Peyer's patch (tissue), 4 donors: ENCODE measurements at regions not wholly inside any gene's neighbourhood (a gene's known extent, or its start where the extent isn't known, plus 50 kb on each side); places are given as distances from the start of the nearest gene placed in this dataset.
"Not testable (repeated sequence)": the region's sequence is repeated elsewhere in the genome, so short reads cannot be mapped to it uniquely, and the experiment has no call there.

Experiments
- POLR2A ChIP-seq, 2 donors: fragments of 450-650 bp; IDR thresholded peaks; one replicate each; pipeline ENCODE4 v1.5.1; 2017; ENCODE audit warnings: antibody characterized with exemption in 2 of 2, mild to moderate bottlenecking in 2 of 2, moderate library complexity in 2 of 2
- TF ChIP-seq, protein P1 (sequence below), 6 experiments: fragments of 450-650 bp in 4 of 6; fragments of 200-600 bp in 2 of 6; sonication (generic) in 1 of 6; IDR thresholded peaks; one replicate each; pipeline ENCODE4 v1.5.1; 2017 to 2019; ENCODE audit warnings: antibody characterized with exemption in 6 of 6, mild to moderate bottlenecking in 3 of 6, moderate library complexity in 1 of 6

DNA sequence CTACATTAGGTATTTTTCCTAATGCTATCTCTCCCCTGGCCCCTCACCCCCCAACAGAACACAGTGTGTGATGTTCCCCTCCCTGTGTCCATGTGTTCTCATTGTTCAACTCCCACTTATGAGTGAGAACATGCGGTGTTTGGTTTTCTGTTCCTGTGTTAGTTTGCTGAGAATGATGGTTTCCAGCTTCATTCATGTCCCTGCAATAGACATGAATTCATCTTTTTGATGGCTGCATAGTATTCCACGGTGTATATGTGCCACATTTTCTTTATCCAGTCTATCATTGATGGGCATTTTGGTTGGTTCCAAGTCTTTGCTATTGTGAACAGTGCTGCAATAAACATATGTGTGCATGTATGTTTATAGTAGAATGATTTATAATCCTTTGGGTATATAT lies 473.3 kb downstream of the TFEC start:
- TF ChIP-seq, protein P1, sequence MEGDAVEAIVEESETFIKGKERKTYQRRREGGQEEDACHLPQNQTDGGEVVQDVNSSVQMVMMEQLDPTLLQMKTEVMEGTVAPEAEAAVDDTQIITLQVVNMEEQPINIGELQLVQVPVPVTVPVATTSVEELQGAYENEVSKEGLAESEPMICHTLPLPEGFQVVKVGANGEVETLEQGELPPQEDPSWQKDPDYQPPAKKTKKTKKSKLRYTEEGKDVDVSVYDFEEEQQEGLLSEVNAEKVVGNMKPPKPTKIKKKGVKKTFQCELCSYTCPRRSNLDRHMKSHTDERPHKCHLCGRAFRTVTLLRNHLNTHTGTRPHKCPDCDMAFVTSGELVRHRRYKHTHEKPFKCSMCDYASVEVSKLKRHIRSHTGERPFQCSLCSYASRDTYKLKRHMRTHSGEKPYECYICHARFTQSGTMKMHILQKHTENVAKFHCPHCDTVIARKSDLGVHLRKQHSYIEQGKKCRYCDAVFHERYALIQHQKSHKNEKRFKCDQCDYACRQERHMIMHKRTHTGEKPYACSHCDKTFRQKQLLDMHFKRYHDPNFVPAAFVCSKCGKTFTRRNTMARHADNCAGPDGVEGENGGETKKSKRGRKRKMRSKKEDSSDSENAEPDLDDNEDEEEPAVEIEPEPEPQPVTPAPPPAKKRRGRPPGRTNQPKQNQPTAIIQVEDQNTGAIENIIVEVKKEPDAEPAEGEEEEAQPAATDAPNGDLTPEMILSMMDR (IDR thresholded peaks at IDR 0.05): not testable (repeated sequence)
- not testable (repeated sequence) for TF ChIP-seq POLR2A (IDR thresholded peaks at IDR 0.05)
